Heart right ventricle (tissue), 16 donors: ENCODE measurements at regions not wholly inside any gene's neighbourhood (a gene's known extent, or its start where the extent isn't known, plus 50 kb on each side); places are given as distances from the start of the nearest gene placed in this dataset.

Experiments
- ATAC-seq, 8 donors: fragments of 200-7000 bp; cut with Tn5 transposase; one replicate each; pipeline ENCODE4 v1.9.1; 2020; ENCODE audit warnings: mild to moderate bottlenecking in 8 of 8, moderate library complexity in 8 of 8, moderate number of reproducible peaks in 1 of 8
- DNase-seq, 2 donors: peaks; one replicate each; pipeline ENCODE4 v3.0.0-alpha.2; 2020
- H3K27ac ChIP-seq, 10 donors: fragments of 200-600 bp; sonication (generic) in 2 of 10; one replicate each; pipeline versions ENCODE4 v1.5.0 to v1.8.0; 2020 to 2022; ENCODE audit warnings: mild to moderate bottlenecking in 3 of 10
- H3K27me3 ChIP-seq, 7 donors: fragments of 200-600 bp; one replicate each; pipeline ENCODE4 v1.8.0; 2021 to 2022; ENCODE audit warnings: mild to moderate bottlenecking in 2 of 7
- H3K36me3 ChIP-seq, 9 donors: fragments of 200-600 bp; sonication (generic) in 1 of 9; one replicate each; pipeline versions ENCODE4 v1.5.0 to v1.8.0; 2020 to 2022; ENCODE audit warnings: mild to moderate bottlenecking in 2 of 9
- H3K4me1 ChIP-seq, 9 donors: fragments of 200-600 bp; sonication (generic) in 1 of 9; one replicate each; pipeline versions ENCODE4 v1.5.0 to v1.8.0; 2020 to 2022; ENCODE audit warnings: mild to moderate bottlenecking in 4 of 9
- H3K4me3 ChIP-seq, 10 donors: fragments of 200-600 bp; sonication (generic) in 2 of 10; one replicate each; pipeline versions ENCODE4 v1.5.0 to v1.8.0; 2020 to 2022; ENCODE audit warnings: mild to moderate bottlenecking in 7 of 10, moderate library complexity in 2 of 10
- H3K9me3 ChIP-seq, 11 donors: fragments of 200-600 bp in 10 of 11; sonication (generic) in 2 of 11; one replicate each; pipeline versions ENCODE4 v1.5.0 to v1.8.0; 2013 to 2022; ENCODE audit warnings: mild to moderate bottlenecking in 2 of 11, control low read depth in 1 of 11, moderate library complexity in 1 of 11
- WGBS, 2 donors: extraction: QIAGEN DNeasy Blood & Tissue Kit; methylation state at CpG; one replicate each; pipeline ENCODE4 v1.1.7; 2013; ENCODE audit warnings: inconsistent platforms in 1 of 2; 5-methylcytosine and 5-hydroxymethylcytosine counted together
- intact Hi-C, 10 donors: fragments of 100-400 bp; cut with DNase I; formaldehyde crosslinking; loops; one replicate each; pipeline versions ENCODE4 v1.11.1 to v1.14.2; 2022
- TF ChIP-seq, protein P1 (sequence below), 9 donors: fragments of 200-600 bp; sonication (generic) in 2 of 9; IDR thresholded peaks; one replicate each; pipeline versions ENCODE4 v1.5.0 to v1.8.0; 2021 to 2022; ENCODE audit warnings: antibody characterized with exemption in 9 of 9, mild to moderate bottlenecking in 5 of 9, moderate library complexity in 1 of 9
- donor health status: Arrhythmogenic right ventricular cardiomyopathy.
- donor health status: ischemic (EF 13 %, LVEDD 7.1; RV severe dilation, severe dysfunction).
- donor health status: healthy with polysubstance abuse.
- donor health status: DM: no; HTN: yes; CAD: no.
- donor health status: DM: no; HTN: no; CAD: no.
- donor health status: ischemic (EF 25% LVEDD 6.9; RV normal size, moderate dysfunction).
- donor health status: ischemic (EF 25% LVEDD 5.7; RV mildly dilated, moderate dysfunction).
- donor health status: healthy.
- donor health status: DM: yes; HTN: yes; CAD: no.
- donor health status: Ischemic cardiomyopathy.
- donor health status: ischemic (EF 35%, LVEDD 5.7; RV mildly dilated, moderate dysfunction).
- donor health status: nonischemic (EF 11% LVEDD 7.7; RV severe dilation, severe dysfunction).
- donor health status: DM: yes; HTN: yes; CAD: no.
- donor health status: PGD.
- donor health status: ischemic (EF 29% LVEDD 5.4; RV normal size, mild dysfunction).
- donor health status: nonischemic (EF 23%, LVEDD 6.1; RV moderate dilation, normal function).

DNA sequence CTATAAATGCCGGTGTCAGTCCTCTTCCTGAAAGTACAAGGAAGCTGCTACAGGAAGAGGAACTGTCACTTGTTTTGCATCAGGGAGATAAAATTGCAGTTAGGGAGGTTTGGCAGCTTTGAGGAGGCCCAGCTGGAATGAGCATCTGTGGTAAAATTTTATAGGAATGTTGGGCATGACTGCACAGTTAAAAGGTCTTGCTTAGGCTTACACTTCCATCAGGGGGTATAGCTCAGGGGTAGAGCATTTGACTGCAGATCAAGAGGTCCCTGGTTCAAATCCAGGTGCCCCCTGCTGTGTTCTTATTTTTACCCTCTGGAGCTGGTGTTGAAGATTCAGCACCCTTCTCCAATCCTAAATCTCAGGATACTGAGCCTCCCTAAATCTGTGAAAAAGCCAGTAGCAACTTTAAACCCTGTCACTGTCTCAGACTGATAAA is 65.9 kb downstream of the ZNF467 start:
- Histone ChIP-seq H3K4me3 (no peak overlapping the region), H3K27ac (no peak overlapping the region), H3K36me3 (no peaks in the 10 kb centered on the region), H3K4me1 (no peaks in the 10 kb centered on the region), H3K27me3 (no peaks in the 10 kb centered on the region), H3K9me3 (peaks cover 0 to 43% (median 19%) of the 10 kb centered on the region in 11 donors)
- WGBS, 2 donors = 21 to 33% methylated on average over 1 of the region's 1 CpG
- intact Hi-C loops = no loop called here
- TF ChIP-seq, protein P1, sequence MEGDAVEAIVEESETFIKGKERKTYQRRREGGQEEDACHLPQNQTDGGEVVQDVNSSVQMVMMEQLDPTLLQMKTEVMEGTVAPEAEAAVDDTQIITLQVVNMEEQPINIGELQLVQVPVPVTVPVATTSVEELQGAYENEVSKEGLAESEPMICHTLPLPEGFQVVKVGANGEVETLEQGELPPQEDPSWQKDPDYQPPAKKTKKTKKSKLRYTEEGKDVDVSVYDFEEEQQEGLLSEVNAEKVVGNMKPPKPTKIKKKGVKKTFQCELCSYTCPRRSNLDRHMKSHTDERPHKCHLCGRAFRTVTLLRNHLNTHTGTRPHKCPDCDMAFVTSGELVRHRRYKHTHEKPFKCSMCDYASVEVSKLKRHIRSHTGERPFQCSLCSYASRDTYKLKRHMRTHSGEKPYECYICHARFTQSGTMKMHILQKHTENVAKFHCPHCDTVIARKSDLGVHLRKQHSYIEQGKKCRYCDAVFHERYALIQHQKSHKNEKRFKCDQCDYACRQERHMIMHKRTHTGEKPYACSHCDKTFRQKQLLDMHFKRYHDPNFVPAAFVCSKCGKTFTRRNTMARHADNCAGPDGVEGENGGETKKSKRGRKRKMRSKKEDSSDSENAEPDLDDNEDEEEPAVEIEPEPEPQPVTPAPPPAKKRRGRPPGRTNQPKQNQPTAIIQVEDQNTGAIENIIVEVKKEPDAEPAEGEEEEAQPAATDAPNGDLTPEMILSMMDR (IDR thresholded peaks at IDR 0.05) = no peak
- DNase-seq = no peak
- no peak for ATAC-seq

GRCh38 chr7:149706398-149706797 is 67.0 kb downstream of the ZNF467 start:
- WGBS, 2 donors = 58 to 70% methylated on average over 3 of the region's 3 CpGs
- H3K4me3 ChIP-seq = no peak overlapping the region
- intact Hi-C loops = no loop called here

GRCh38 chr7:149704507-149704906 is 68.9 kb downstream of the ZNF467 start:
- intact Hi-C loops = no loop called here

More at GRCh38 chr7:149706398-149706797, 67.0 kb downstream of the ZNF467 start:
- Histone ChIP-seq H3K9me3 (peaks cover 0 to 34% (median 17%) of the 10 kb centered on the region in 11 donors), H3K36me3 (no peaks in the 10 kb centered on the region), H3K27ac (no peak overlapping the region), H3K27me3 (no peaks in the 10 kb centered on the region), H3K4me1 (no peaks in the 10 kb centered on the region)
- DNase-seq = no peak
- no peak for ATAC-seq
- TF ChIP-seq, protein P1 (IDR thresholded peaks at IDR 0.05) = no peak

DNA sequence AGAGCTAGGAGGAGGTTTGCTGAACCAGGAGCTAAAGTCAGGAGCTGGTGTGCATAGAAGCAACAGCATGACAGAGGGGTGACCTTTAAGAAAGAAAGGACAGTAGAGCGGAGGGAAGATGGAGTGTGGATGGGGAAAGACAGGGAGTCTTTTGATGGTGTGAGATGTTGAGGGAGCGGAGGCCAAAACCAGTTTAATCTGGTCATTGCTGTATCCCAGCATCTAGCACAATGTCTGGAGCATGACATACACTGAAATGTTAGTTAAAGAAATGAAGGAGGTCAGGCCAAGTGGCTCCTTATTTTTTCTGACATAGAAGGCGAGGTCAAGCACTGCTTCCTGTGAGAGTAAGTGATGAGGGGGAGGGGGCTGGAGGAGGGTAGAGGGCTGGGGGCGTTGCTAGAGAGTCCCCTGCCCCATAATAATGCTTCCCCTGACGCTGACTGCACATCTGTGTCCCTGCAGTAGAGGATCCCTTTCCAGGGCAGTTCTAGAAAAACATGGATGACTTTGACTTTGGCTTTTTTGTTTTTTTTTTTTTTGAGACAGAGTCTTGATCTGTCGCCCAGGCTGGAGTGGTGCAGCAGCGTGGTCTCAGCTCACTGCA is 70.2 kb downstream of the ZNF467 start:
- TF ChIP-seq, protein P1 (IDR thresholded peaks at IDR 0.05) = no peak
- ATAC-seq (no peak), DNase-seq (no peak)
- Histone ChIP-seq H3K36me3 (no peaks in the 10 kb centered on the region), H3K4me1 (no peaks in the 10 kb centered on the region), H3K27ac (no peak overlapping the region), H3K27me3 (no peaks in the 10 kb centered on the region), H3K4me3 (no peak overlapping the region), H3K9me3 (peaks cover 0 to 25% (median 2%) of the 10 kb centered on the region in 11 donors)
- 75 to 80% methylated on average over 7 of the region's 7 CpGs for WGBS, 2 donors
- intact Hi-C loops = no loop called here

More at GRCh38 chr7:149704507-149704906, 68.9 kb downstream of the ZNF467 start:
- H3K4me1 ChIP-seq = no peaks in the 10 kb centered on the region
- WGBS, 2 donors = 80 to 85% methylated on average over 2 of the region's 2 CpGs
- H3K36me3 ChIP-seq = no peaks in the 10 kb centered on the region
- no peak overlapping the region for H3K4me3 ChIP-seq
- no peak for DNase-seq
- no peaks in the 10 kb centered on the region for H3K27me3 ChIP-seq
- H3K27ac ChIP-seq = no peak overlapping the region
- H3K9me3 ChIP-seq = peaks cover 0 to 23% (median under 1%) of the 10 kb centered on the region in 11 donors
- TF ChIP-seq, protein P1 (IDR thresholded peaks at IDR 0.05) = no peak
- peak in 1 of 8 donors; percentile 9 for ATAC-seq
